IMR-90 (cell line): ENCODE measurements at regions not wholly inside any gene's neighbourhood (a gene's known extent, or its start where the extent isn't known, plus 50 kb on each side); places are given as distances from the start of the nearest gene placed in this dataset.

ENCODE experiments used
- ATAC-seq: fragments of 200-7000 bp; cut with Tn5 transposase; 2 replicates; pipeline ENCODE4 v1.9.1; 2020; ENCODE audit warnings: low read depth, mild to moderate bottlenecking, moderate library complexity
- BruUV-seq: library from RNA; stranded (reverse); fragments of 400-500 nt; replicated peaks from 2 replicates; lab custom pipeline; 2021; lab: Mats Ljungman, UMichigan
- CTCF ChIA-PET: fragments of 300-600 bp; formaldehyde crosslinking; extraction: SDS; loops from one replicate; lab custom pipeline; 2021; ENCODE audit warnings: antibody characterized with exemption; lab: Yijun Ruan, JAX
- POLR2A ChIA-PET: fragments of 300-600 bp; sonication (Branson Sonifier 250); formaldehyde crosslinking; loops from one replicate; lab custom pipeline; 2022; ENCODE audit warnings: antibody characterized with exemption; ENCODE audit not compliant: unreplicated experiment; lab: Charles Lee
- DNase-seq: peaks from one replicate; pipeline ENCODE4 v3.0.0; 2013
- H2AFZ ChIP-seq: replicated peaks from 2 replicates; pipeline ENCODE3; 2013; ENCODE audit warnings: low read length, mild to moderate bottlenecking; ENCODE audit not compliant: poor library complexity
- H2AK5ac ChIP-seq: 2 replicates; pipeline ENCODE4 v1.6.1; 2013; ENCODE audit warnings: low read depth, low read length, inconsistent platforms
- H2AK9ac ChIP-seq: replicated peaks from 2 replicates; pipeline ENCODE3; 2013; ENCODE audit warnings: mild to moderate bottlenecking, low read depth, low read length, moderate library complexity; ENCODE audit not compliant: poor library complexity
- H2BK120ac ChIP-seq: 2 replicates; pipeline ENCODE4 v1.6.1; 2013; ENCODE audit warnings: low read depth, low read length, inconsistent platforms
- H2BK15ac ChIP-seq: 3 replicates; pipeline ENCODE4 v1.6.1; 2013; ENCODE audit warnings: low read depth, low read length, inconsistent platforms
- H2BK20ac ChIP-seq: 2 replicates; pipeline ENCODE4 v1.6.1; 2013; ENCODE audit warnings: low read depth, mild to moderate bottlenecking, inconsistent platforms, low read length, moderate library complexity
- H2BK5ac ChIP-seq: 2 replicates; pipeline ENCODE4 v1.6.1; 2013; ENCODE audit warnings: mild to moderate bottlenecking, low read depth, low read length, inconsistent platforms; ENCODE audit not compliant: poor library complexity, severe bottlenecking
- H3K14ac ChIP-seq: replicated peaks from 2 replicates; pipeline ENCODE4 v1.6.1; 2013; ENCODE audit warnings: low read depth, low read length, inconsistent platforms
- H3K18ac ChIP-seq: 2 replicates; pipeline ENCODE4 v1.6.1; 2013; ENCODE audit warnings: low read depth, low read length, control low read depth
- H3K23ac ChIP-seq: 2 replicates; pipeline ENCODE4 v1.6.1; 2013; ENCODE audit warnings: low read depth, low read length, inconsistent platforms
- H3K27ac ChIP-seq: 2 replicates; pipeline ENCODE4 v1.5.1; 2013; ENCODE audit warnings: mild to moderate bottlenecking, control low read depth, low read length; ENCODE audit not compliant: insufficient read depth
- H3K27me3 ChIP-seq: 2 replicates; pipeline ENCODE4 v1.6.1; 2013; ENCODE audit warnings: low read length; ENCODE audit not compliant: control insufficient read depth, insufficient read depth
- H3K36me3 ChIP-seq: 2 replicates; pipeline ENCODE4 v1.6.1; 2013; ENCODE audit warnings: low read length, mixed read lengths; ENCODE audit not compliant: control insufficient read depth, insufficient read depth
- H3K4ac ChIP-seq: 2 replicates; pipeline ENCODE4 v1.6.1; 2013; ENCODE audit warnings: low read depth, low read length, inconsistent platforms
- H3K4me1 ChIP-seq: 2 replicates; pipeline ENCODE4 v1.6.1; 2013; ENCODE audit warnings: low read length, mixed read lengths; ENCODE audit not compliant: control insufficient read depth, insufficient read depth
- H3K4me2 ChIP-seq: 2 replicates; pipeline ENCODE4 v1.6.1; 2013; ENCODE audit warnings: low read depth, mild to moderate bottlenecking, control low read depth, low read length, moderate library complexity
- H3K4me3 ChIP-seq: 2 replicates; pipeline ENCODE4 v1.5.1; 2013; ENCODE audit warnings: low read depth, mild to moderate bottlenecking, control low read depth, low read length, moderate library complexity; ENCODE audit not compliant: insufficient read depth
- H3K56ac ChIP-seq: 2 replicates; pipeline ENCODE4 v1.6.1; 2013; ENCODE audit warnings: low read length, inconsistent platforms; ENCODE audit not compliant: insufficient read depth; ENCODE audit errors: extremely low read depth
- H3K79me1 ChIP-seq, 2 experiments: 2 replicates each; pipeline ENCODE4 v1.6.1; 2013; ENCODE audit warnings: low read length in 2 of 2, inconsistent platforms in 1 of 2, low read depth in 1 of 2
- H3K9ac ChIP-seq: 2 replicates; pipeline ENCODE4 v1.6.1; 2013; ENCODE audit warnings: low read depth, low read length, control low read depth
- H3K9me1 ChIP-seq: 2 replicates; pipeline ENCODE4 v1.6.1; 2013; ENCODE audit warnings: low read length, inconsistent platforms; ENCODE audit not compliant: insufficient read depth
- H3K9me3 ChIP-seq: 2 replicates; pipeline ENCODE4 v1.6.1; 2013; ENCODE audit warnings: low read length; ENCODE audit not compliant: control insufficient read depth, insufficient read depth
- H4K20me1 ChIP-seq: 2 replicates; pipeline ENCODE4 v1.6.1; 2013; ENCODE audit warnings: low read length, inconsistent platforms; ENCODE audit not compliant: insufficient read depth
- H4K5ac ChIP-seq: 2 replicates; pipeline ENCODE4 v1.6.1; 2013; ENCODE audit warnings: mild to moderate bottlenecking, low read depth, low read length, control low read depth
- H4K8ac ChIP-seq, 2 experiments: 2 replicates each; pipeline ENCODE4 v1.6.1; 2013; ENCODE audit warnings: low read depth in 2 of 2, low read length in 2 of 2, control low read depth in 1 of 2, inconsistent platforms in 1 of 2
- H4K91ac ChIP-seq: 2 replicates; pipeline ENCODE4 v1.6.1; 2013; ENCODE audit warnings: low read depth, low read length, inconsistent platforms; ENCODE audit not compliant: insufficient read depth
- CEBPB ChIP-seq: IDR thresholded peaks from 2 replicates; pipeline ENCODE4 v1.6.1; 2012; ENCODE audit warnings: low read depth, low read length, improper control_type of control experiment
- WGBS, 2 experiments: methylation state at CpG; one replicate each; pipeline versions ENCODE4 v1.1.5 to v1.1.7; 2013; ENCODE audit warnings: missing lambda C conversion rate in 2 of 2; ENCODE audit not compliant: insufficient read length in 1 of 2; ENCODE audit errors: extremely low coverage in 2 of 2; 5-methylcytosine and 5-hydroxymethylcytosine counted together
- dilution Hi-C: fragments of 300-500 bp; cut with HindIII; formaldehyde crosslinking; loops from one replicate; pipeline ENCODE4 v1.14.3; 2018; ENCODE audit warnings: low sequenced_read_pairs; ENCODE audit not compliant: unreplicated experiment
- in situ Hi-C: fragments of 300-500 bp; cut with MboI; formaldehyde crosslinking; loops from 3 replicates; pipeline ENCODE4 v1.14.3; 2019; ENCODE audit warnings: low sequenced_read_pairs, inconsistent platforms, mixed read lengths
- intact Hi-C: fragments of 100-400 bp; cut with micrococcal nuclease; formaldehyde crosslinking; loops from 2 replicates; pipeline ENCODE4 v1.10.0; 2022
- TF ChIP-seq, protein P1 (sequence below): fragments of 150-350 bp; IDR thresholded peaks from 2 replicates; pipeline ENCODE4 v1.6.1; 2016; ENCODE audit warnings: low read depth, mild to moderate bottlenecking, low read length, moderate library complexity, borderline replicate concordance

DNA sequence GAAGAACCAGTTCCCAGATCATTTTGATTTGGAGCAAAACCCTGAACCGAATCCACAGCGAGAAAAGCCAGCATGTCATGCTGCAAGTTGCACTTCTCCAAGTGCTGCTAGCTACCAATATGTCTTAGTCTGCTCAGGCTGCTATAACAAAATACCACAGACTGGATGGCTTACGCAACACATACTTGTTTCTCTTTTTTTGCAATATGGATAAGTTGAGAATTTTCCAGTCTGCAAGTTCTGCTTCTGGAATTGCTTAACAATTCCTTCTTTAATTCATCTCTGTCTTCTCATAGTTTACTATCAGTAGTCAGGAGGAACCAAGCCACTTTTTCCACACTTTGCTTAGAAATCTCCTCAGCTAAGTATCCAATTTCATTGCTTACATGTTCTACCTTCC lies 105.9 kb upstream of the RBBP8 start:
- no peak overlapping the region; the same call in 1 of the 2 replicates for H3K4me2 ChIP-seq
- no peak overlapping the region for H2BK15ac ChIP-seq
- CTCF ChIA-PET, result no interaction called here
- no peak overlapping the region for H3K56ac ChIP-seq
- H3K23ac ChIP-seq, result no peak overlapping the region
- no peaks in the 10 kb centered on the region for H4K20me1 ChIP-seq
- no peak overlapping the region for H3K14ac ChIP-seq
- dilution Hi-C loops, result no loop called here
- peaks cover 6% of the 10 kb centered on the region for H3K4me1 ChIP-seq
- peaks cover 6% of the 10 kb centered on the region; the same call in 1 of the 2 replicates for H3K9me1 ChIP-seq
- H2BK120ac ChIP-seq, result peak overlapping the region; percentile 69; the same call in 1 of the 2 replicates
- POLR2A ChIA-PET, result no interaction called here
- no peaks in the 10 kb centered on the region for H3K79me1 ChIP-seq
- H4K91ac ChIP-seq, result no peak overlapping the region
- H4K8ac ChIP-seq, result peak overlapping the region in 1 of 2 experiments; percentile 11; a peak in 1 of 4 replicates
- intact Hi-C loops, result no loop called here
- no TSS peak for BruUV-seq
- peak overlapping the region; percentile 94 for H2BK5ac ChIP-seq
- 100% methylated on average over 1 of the region's 3 CpGs; no CpG with 5 or more reads in 1 of the 2 experiments for WGBS, 2 experiments
- no peak overlapping the region for H3K9ac ChIP-seq
- DNase-seq (peak; percentile 45), ATAC-seq (no peak)
- no peak overlapping the region for H2AFZ ChIP-seq
- peak overlapping the region; percentile 10; the same call in 1 of the 2 replicates for H2BK20ac ChIP-seq
- H2AK5ac ChIP-seq, result no peak overlapping the region
- H3K4me3 ChIP-seq, result no peak overlapping the region
- peaks cover 4% of the 10 kb centered on the region; the same call in 1 of the 2 replicates for H3K9me3 ChIP-seq
- no peak overlapping the region for H2AK9ac ChIP-seq
- H3K27ac ChIP-seq, result no peak overlapping the region
- no peak overlapping the region for H3K4ac ChIP-seq
- peak overlapping the region; percentile 1; the same call in 1 of the 2 replicates for H3K18ac ChIP-seq
- H3K27me3 ChIP-seq, result no peaks in the 10 kb centered on the region
- in situ Hi-C loops, result no loop called here
- no peaks in the 10 kb centered on the region for H3K36me3 ChIP-seq
- no peak overlapping the region for H4K5ac ChIP-seq
- TF ChIP-seq CEBPB, result peak; percentile 89
- TF ChIP-seq, protein P1, sequence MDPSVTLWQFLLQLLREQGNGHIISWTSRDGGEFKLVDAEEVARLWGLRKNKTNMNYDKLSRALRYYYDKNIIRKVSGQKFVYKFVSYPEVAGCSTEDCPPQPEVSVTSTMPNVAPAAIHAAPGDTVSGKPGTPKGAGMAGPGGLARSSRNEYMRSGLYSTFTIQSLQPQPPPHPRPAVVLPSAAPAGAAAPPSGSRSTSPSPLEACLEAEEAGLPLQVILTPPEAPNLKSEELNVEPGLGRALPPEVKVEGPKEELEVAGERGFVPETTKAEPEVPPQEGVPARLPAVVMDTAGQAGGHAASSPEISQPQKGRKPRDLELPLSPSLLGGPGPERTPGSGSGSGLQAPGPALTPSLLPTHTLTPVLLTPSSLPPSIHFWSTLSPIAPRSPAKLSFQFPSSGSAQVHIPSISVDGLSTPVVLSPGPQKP, result no peak
